IMR-90 (cell line): ENCODE measurements at regions not wholly inside any gene's neighbourhood (a gene's known extent, or its start where the extent isn't known, plus 50 kb on each side); places are given as distances from the start of the nearest gene placed in this dataset.

Source experiments
- BHLHE40 ChIP-seq: fragments of 150-350 bp; IDR thresholded peaks from 2 replicates; pipeline ENCODE4 v1.6.1; 2016; ENCODE audit warnings: mild to moderate bottlenecking, low read depth, low read length
- CEBPB ChIP-seq: IDR thresholded peaks from 2 replicates; pipeline ENCODE4 v1.6.1; 2012; ENCODE audit warnings: low read depth, low read length, improper control_type of control experiment
- CHD1 ChIP-seq: IDR thresholded peaks from 2 replicates; pipeline ENCODE4 v1.6.1; 2012; ENCODE audit warnings: low read depth, low read length, improper control_type of control experiment
- CTCF ChIP-seq: conservative IDR thresholded peaks from 2 replicates; pipeline ENCODE4 v1.5.1; 2012; ENCODE audit warnings: mild to moderate bottlenecking, low read depth, low read length, improper control_type of control experiment
- FOS ChIP-seq: fragments of 150-350 bp; IDR thresholded peaks from 2 replicates; pipeline ENCODE4 v1.6.1; 2016; ENCODE audit warnings: low read depth, low read length
- MAFK ChIP-seq: IDR thresholded peaks from 2 replicates; pipeline ENCODE4 v1.6.1; 2012; ENCODE audit warnings: low read depth, low read length, improper control_type of control experiment
- MAZ ChIP-seq: IDR thresholded peaks from 2 replicates; pipeline ENCODE4 v1.6.1; 2012; ENCODE audit warnings: low read depth, mild to moderate bottlenecking, low read length, improper control_type of control experiment, moderate library complexity, borderline replicate concordance
- NFE2L2 ChIP-seq: fragments of 150-350 bp; IDR thresholded peaks from 2 replicates; pipeline ENCODE4 v1.6.1; 2016; ENCODE audit warnings: low read depth, mild to moderate bottlenecking, low read length
- POLR2A ChIP-seq: IDR thresholded peaks from 2 replicates; pipeline ENCODE4 v1.6.1; 2012; ENCODE audit warnings: mild to moderate bottlenecking, low read depth, low read length
- RFX5 ChIP-seq: IDR thresholded peaks from 2 replicates; pipeline ENCODE4 v1.8.0; 2012; ENCODE audit warnings: low read depth, mild to moderate bottlenecking, low read length, moderate library complexity
- SMC3 ChIP-seq: fragments of 150-350 bp; IDR thresholded peaks from 2 replicates; pipeline ENCODE4 v1.6.1; 2016; ENCODE audit warnings: low read depth, mild to moderate bottlenecking, antibody characterized with exemption, low read length, moderate library complexity
- USF2 ChIP-seq: fragments of 150-350 bp; IDR thresholded peaks from 2 replicates; pipeline ENCODE4 v1.6.1; 2017; ENCODE audit warnings: mild to moderate bottlenecking, antibody characterized with exemption, low read length, low read depth
- TF ChIP-seq, protein P1 (sequence below): fragments of 150-350 bp; IDR thresholded peaks from 2 replicates; pipeline ENCODE4 v1.6.1; 2016; ENCODE audit warnings: low read depth, mild to moderate bottlenecking, low read length, moderate library complexity, borderline replicate concordance

- TF ChIP-seq POLR2A (no peak), CTCF (no peak), SMC3 (no peak), USF2 (no peak), CEBPB (no peak), MAFK (no peak), MAZ (no peak), RFX5 (no peak), BHLHE40 (no peak), NFE2L2 (no peak), CHD1 (no peak), FOS (no peak)
- TF ChIP-seq, protein P1, sequence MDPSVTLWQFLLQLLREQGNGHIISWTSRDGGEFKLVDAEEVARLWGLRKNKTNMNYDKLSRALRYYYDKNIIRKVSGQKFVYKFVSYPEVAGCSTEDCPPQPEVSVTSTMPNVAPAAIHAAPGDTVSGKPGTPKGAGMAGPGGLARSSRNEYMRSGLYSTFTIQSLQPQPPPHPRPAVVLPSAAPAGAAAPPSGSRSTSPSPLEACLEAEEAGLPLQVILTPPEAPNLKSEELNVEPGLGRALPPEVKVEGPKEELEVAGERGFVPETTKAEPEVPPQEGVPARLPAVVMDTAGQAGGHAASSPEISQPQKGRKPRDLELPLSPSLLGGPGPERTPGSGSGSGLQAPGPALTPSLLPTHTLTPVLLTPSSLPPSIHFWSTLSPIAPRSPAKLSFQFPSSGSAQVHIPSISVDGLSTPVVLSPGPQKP: no peak
Observed at GRCh38 chr1:66452162-66452561, 81.8 kb upstream of the SGIP1 start.
